ENCODE measurements at regions not wholly inside any gene's neighbourhood (a gene's known extent, or its start where the extent isn't known, plus 50 kb on each side); places are given as distances from the start of the nearest gene placed in this dataset.

- peak in 1 of 2 donors; percentile 41 for DNase-seq (ENCODE audit: low read depth in 2 of 2)
Measured at GRCh38 chr3:177596248-177596815, 399.1 kb upstream of the TBL1XR1 start.

- DNase-seq (ENCODE audit: low read depth in 2 of 2): no peak
Measured at GRCh38 chr3:177596816-177597271, 399.6 kb upstream of the TBL1XR1 start.

GRCh38 chr3:177597311-177598096 lies 400.2 kb upstream of the TBL1XR1 start:
- peak; percentile 77 to 91 for DNase-seq (ENCODE audit: low read depth in 2 of 2)

GRCh38 chr3:177598097-177598833 lies 401.0 kb upstream of the TBL1XR1 start:
- no peak for DNase-seq (ENCODE audit: low read depth in 2 of 2)

GRCh38 chr3:177599326-177599725 lies 402.0 kb upstream of the TBL1XR1 start:
- no peak for DNase-seq (ENCODE audit: low read depth in 2 of 2)

GRCh38 chr3:177599837-177600236 lies 402.6 kb upstream of the TBL1XR1 start:
- no peak for DNase-seq (ENCODE audit: low read depth in 2 of 2)

- DNase-seq (ENCODE audit: low read depth in 2 of 2): no peak
Measured at GRCh38 chr3:177600411-177600810, 403.1 kb upstream of the TBL1XR1 start.

GRCh38 chr3:177601152-177601551 lies 403.9 kb upstream of the TBL1XR1 start:
- peak; percentile 26 to 33 for DNase-seq (ENCODE audit: low read depth in 2 of 2)

- peak in 1 of 2 donors; percentile 32 for DNase-seq (ENCODE audit: low read depth in 2 of 2)
Measured at GRCh38 chr3:177602601-177603147, 405.4 kb upstream of the TBL1XR1 start.

GRCh38 chr3:177603148-177603603 lies 405.9 kb upstream of the TBL1XR1 start:
- no peak for DNase-seq (ENCODE audit: low read depth in 2 of 2)

GRCh38 chr3:177604181-177604580 lies 406.9 kb upstream of the TBL1XR1 start:
- no peak for DNase-seq (ENCODE audit: low read depth in 2 of 2)

GRCh38 chr3:177606891-177607290 lies 409.6 kb upstream of the TBL1XR1 start:
- DNase-seq (ENCODE audit: low read depth in 2 of 2): peak in 1 of 2 donors; percentile 40

GRCh38 chr3:177607589-177607988 lies 410.3 kb upstream of the TBL1XR1 start:
- DNase-seq (ENCODE audit: low read depth in 2 of 2): no peak

GRCh38 chr3:177608443-177608842 lies 411.2 kb upstream of the TBL1XR1 start:
- no peak for DNase-seq (ENCODE audit: low read depth in 2 of 2)

GRCh38 chr3:177609613-177610012 lies 412.3 kb upstream of the TBL1XR1 start:
- DNase-seq (ENCODE audit: low read depth in 2 of 2): no peak

- no peak for DNase-seq (ENCODE audit: low read depth in 2 of 2)
Measured at GRCh38 chr3:177610262-177610661, 413.0 kb upstream of the TBL1XR1 start.

GRCh38 chr3:177610686-177611633 lies 413.7 kb upstream of the TBL1XR1 start:
- DNase-seq (ENCODE audit: low read depth in 2 of 2): peak; percentile 28 to 66

- DNase-seq (ENCODE audit: low read depth in 2 of 2): no peak
Measured at GRCh38 chr3:177611752-177612334, 414.6 kb upstream of the TBL1XR1 start.

GRCh38 chr3:177613901-177614300 lies 416.6 kb upstream of the TBL1XR1 start:
- DNase-seq (ENCODE audit: low read depth in 2 of 2): no peak

- peak; percentile 82 to 96 for DNase-seq (ENCODE audit: low read depth in 2 of 2)
Measured at GRCh38 chr3:177615015-177615414, 417.7 kb upstream of the TBL1XR1 start.

Data from lung microvascular endothelial cell (primary cell).